ENCODE measurements at regions not wholly inside any gene's neighbourhood (a gene's known extent, or its start where the extent isn't known, plus 50 kb on each side); places are given as distances from the start of the nearest gene placed in this dataset.

DNA sequence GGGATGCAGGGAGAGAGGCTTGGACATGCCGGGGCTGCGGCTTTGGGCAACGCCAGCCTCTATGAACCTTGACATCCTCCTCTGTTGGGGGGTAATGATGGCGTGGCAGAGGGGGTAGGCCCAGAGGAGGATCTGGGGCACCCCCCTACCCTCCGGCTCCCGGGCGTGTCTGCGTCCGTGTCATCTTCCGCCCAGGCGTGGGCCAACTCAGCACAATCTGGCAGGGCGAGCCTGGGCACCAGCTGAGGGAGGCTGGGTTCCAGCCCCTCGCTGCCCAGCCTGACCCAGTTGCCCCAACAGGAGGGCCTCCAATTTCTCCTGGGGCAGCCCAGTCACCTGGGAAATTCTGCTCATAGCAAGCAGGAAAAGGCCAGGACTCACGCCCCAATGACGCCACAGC lies 62.9 kb upstream of the IL17B start:
- no peaks in the 10 kb centered on the region for H3K36me3 Mint-ChIP-seq (ENCODE audit: low read depth)
- H3K4me1 Mint-ChIP-seq (ENCODE audit: low read depth) = peaks cover 21% of the 10 kb centered on the region
- no peak overlapping the region for H3K4me3 Mint-ChIP-seq
- no peak overlapping the region for H3K27ac Mint-ChIP-seq
- H3K27me3 Mint-ChIP-seq (ENCODE audit: low read depth) = peaks cover 3% of the 10 kb centered on the region
- no peaks in the 10 kb centered on the region for H3K9me3 Mint-ChIP-seq

DNA sequence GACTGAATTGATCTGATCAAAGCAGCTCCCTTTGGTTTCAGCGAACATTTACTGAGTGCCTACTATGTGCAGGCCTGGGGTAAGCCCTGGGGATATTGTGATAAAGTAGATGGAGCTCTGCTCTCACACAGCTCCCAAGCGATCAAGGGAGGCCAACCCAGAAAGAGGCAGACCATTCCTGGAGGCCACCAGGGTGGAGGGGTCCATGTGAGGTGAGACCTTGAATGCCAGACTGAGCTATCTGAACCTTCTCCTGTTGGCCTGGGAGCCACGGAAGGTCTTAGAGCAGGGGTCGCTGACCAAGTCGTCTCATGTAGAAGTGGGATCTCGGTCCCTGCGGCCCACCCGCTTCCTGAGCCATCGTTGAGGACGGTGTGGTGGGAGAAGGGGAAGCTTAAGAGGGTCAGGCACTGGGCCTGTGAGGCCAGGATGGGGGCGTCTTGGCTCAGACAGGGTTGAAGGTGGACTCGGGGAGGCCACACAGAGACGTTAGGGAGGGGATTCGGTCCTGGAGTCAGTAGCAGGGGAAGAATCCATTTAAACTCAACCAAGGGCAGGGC lies 62.2 kb upstream of the IL17B start:
- Mint-ChIP-seq H3K9me3 (no peaks in the 10 kb centered on the region), H3K4me1 (ENCODE audit: low read depth) (peaks cover 21% of the 10 kb centered on the region), H3K27me3 (ENCODE audit: low read depth) (peaks cover 4% of the 10 kb centered on the region), H3K27ac (no peak overlapping the region), H3K36me3 (ENCODE audit: low read depth) (no peaks in the 10 kb centered on the region), H3K4me3 (no peak overlapping the region)

DNA sequence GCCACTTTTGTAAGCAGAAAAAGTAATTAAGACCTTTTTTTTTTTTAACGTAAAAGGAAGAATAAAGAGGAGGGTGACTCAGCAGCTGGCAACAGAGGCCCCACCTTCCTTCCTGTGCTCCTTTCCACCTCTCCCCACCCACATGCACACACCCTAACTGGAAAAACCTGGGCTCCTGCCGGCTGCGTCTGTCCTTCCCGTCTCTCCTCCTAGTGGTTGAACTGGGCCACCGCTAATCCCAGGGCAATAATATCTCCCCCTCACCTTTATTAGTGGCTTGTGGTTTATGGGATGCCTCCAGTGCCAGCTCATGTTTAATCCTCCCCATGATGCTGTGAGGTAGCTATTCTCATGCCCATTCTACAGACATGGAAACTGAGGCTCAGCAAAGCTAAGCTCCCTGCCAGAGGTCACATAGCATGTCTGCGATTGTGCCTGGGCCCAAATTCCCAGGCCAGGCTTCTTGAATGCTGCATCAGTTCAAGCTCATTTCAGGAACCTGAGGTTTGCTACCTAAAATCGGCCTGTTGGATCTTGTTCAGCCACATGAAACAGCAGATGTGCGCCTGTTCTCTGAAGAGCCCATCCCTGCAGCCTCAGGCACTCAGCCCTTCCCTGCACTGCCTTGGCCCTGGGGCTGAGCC lies 60.9 kb upstream of the IL17B start:
- H3K4me1 Mint-ChIP-seq (ENCODE audit: low read depth) = peaks cover 21% of the 10 kb centered on the region
- H3K4me3 Mint-ChIP-seq = peak overlapping the region; percentile 34
- H3K36me3 Mint-ChIP-seq (ENCODE audit: low read depth) = no peaks in the 10 kb centered on the region
- H3K27me3 Mint-ChIP-seq (ENCODE audit: low read depth) = peaks cover 7% of the 10 kb centered on the region
- H3K9me3 Mint-ChIP-seq = no peaks in the 10 kb centered on the region
- H3K27ac Mint-ChIP-seq = peak overlapping the region; percentile 46

DNA sequence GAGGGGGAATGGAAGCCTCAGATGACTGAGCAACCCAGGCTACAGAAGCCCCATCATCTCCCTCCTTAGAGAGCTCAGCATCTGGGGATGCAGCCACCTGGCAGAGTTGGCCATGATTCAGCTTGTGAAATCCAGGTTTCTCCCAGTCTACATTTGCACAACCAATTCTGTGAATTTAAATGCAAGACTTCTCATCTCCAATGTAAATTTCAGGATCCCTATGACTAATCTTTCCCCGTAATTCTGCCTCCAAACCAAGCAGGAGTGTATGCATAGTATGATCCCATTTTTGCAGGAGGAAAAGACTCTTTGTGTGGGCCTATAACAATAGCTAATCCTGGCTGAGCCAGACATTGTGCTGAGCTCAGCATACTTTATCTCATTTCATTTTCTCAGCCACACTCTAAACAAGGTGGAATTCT lies 59.6 kb upstream of the IL17B start:
- no peaks in the 10 kb centered on the region for H3K9me3 Mint-ChIP-seq
- H3K27me3 Mint-ChIP-seq (ENCODE audit: low read depth) = peaks cover 7% of the 10 kb centered on the region
- peaks cover 21% of the 10 kb centered on the region for H3K4me1 Mint-ChIP-seq (ENCODE audit: low read depth)
- H3K36me3 Mint-ChIP-seq (ENCODE audit: low read depth) = no peaks in the 10 kb centered on the region
- H3K4me3 Mint-ChIP-seq = no peak overlapping the region
- H3K27ac Mint-ChIP-seq = no peak overlapping the region

DNA sequence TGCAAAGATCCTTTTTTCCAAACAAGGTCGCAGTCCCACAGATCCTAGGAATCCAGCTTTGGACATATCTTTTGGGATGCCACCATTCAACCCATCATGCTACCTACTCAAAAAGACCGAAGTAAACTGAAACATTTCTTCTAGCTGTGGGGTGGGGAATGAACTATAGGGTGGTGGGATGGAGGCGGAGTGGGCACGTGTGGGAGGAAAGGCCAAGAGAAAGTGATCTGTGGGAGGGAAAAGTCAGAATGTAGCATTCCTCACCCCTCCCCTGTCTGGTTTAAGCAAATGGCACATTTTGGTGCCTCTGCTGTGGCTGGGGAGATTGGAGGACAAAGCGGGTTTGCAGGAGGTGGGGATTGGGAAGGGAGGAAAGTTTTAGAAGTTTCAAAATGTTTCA lies 59.2 kb upstream of the IL17B start:
- H3K4me3 Mint-ChIP-seq = no peak overlapping the region
- H3K36me3 Mint-ChIP-seq (ENCODE audit: low read depth) = no peaks in the 10 kb centered on the region
- peaks cover 21% of the 10 kb centered on the region for H3K4me1 Mint-ChIP-seq (ENCODE audit: low read depth)
- H3K27me3 Mint-ChIP-seq (ENCODE audit: low read depth) = peaks cover 7% of the 10 kb centered on the region
- no peak overlapping the region for H3K27ac Mint-ChIP-seq
- H3K9me3 Mint-ChIP-seq = no peaks in the 10 kb centered on the region

DNA sequence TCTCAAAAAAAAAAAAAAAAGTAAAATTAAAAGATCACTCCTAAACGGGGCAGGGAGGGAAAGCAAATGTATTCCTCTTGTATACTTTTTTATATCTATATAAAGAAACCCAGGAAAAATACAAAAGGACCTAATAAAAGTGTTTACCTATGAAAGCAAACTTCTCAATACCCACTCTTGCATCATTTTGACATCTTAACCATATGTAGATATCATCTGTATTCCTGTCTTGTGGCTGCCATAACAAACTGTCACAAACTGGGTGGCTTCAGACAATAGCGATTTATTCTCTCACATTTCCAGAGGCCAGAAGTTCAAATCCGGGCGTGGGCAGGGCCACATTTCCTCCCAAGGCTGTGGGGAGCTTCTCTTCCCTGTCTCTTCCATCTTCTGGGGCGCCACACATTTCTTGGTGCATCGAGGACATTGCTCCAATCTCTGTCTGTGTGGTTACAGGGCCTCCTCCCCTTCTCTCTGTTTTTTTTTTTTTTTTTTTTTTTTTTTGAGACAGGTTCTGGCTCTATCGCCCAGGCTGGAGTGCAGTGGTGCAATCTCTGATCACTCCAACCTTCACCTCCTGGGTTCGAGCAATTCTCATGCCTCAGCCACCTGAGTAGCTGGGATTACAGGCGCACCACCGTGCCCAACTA lies 58.4 kb upstream of the IL17B start:
- Mint-ChIP-seq H3K36me3 (ENCODE audit: low read depth) (no peaks in the 10 kb centered on the region), H3K9me3 (no peaks in the 10 kb centered on the region), H3K4me1 (ENCODE audit: low read depth) (peaks cover 21% of the 10 kb centered on the region), H3K27ac (no peak overlapping the region), H3K27me3 (ENCODE audit: low read depth) (peaks cover 7% of the 10 kb centered on the region), H3K4me3 (no peak overlapping the region)

DNA sequence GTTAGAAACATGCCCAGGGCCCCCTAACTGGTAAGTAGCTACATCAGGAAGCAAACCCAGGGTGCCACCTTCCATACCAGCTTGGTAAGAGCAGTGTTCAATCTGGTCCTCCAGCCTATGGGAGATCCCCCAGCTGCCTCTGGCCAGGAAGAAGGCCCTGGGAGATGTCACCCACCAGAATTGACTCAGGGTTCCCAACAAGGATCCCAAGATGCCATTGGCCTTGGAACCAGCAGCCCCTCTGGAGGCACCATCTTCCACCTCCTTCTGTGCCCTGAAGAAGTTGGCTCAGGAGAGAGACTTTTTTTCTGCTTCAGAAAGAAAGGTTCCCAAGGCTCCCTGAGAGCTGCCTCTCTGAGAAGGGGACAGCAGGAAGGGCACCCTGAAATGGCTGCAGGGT lies 56.6 kb upstream of the IL17B start:
- peaks cover 7% of the 10 kb centered on the region for H3K27me3 Mint-ChIP-seq (ENCODE audit: low read depth)
- peaks cover 23% of the 10 kb centered on the region for H3K4me1 Mint-ChIP-seq (ENCODE audit: low read depth)
- H3K27ac Mint-ChIP-seq = no peak overlapping the region
- no peak overlapping the region for H3K4me3 Mint-ChIP-seq
- H3K9me3 Mint-ChIP-seq = no peaks in the 10 kb centered on the region
- H3K36me3 Mint-ChIP-seq (ENCODE audit: low read depth) = no peaks in the 10 kb centered on the region

DNA sequence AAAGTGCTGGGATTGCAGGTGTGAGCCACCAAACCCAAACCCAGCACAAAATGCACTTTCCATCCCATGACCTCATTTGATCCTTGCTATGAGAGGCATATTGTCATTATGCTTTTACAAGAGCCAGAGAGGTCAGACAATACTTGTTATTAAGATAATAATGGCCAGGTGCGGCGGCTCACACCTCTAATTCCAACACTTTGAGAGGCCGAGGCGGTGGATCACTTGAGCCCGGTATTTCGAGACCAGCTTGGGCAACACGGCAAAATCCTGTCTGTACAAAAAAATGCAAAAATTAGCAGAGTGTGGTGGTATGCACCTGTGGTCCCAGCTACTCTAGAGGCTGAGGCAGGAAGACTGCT lies 55.9 kb upstream of the IL17B start:
- no peak overlapping the region for H3K4me3 Mint-ChIP-seq
- no peak overlapping the region for H3K27ac Mint-ChIP-seq
- no peaks in the 10 kb centered on the region for H3K36me3 Mint-ChIP-seq (ENCODE audit: low read depth)
- H3K9me3 Mint-ChIP-seq = no peaks in the 10 kb centered on the region
- H3K27me3 Mint-ChIP-seq (ENCODE audit: low read depth) = peaks cover 7% of the 10 kb centered on the region
- H3K4me1 Mint-ChIP-seq (ENCODE audit: low read depth) = peaks cover 21% of the 10 kb centered on the region

DNA sequence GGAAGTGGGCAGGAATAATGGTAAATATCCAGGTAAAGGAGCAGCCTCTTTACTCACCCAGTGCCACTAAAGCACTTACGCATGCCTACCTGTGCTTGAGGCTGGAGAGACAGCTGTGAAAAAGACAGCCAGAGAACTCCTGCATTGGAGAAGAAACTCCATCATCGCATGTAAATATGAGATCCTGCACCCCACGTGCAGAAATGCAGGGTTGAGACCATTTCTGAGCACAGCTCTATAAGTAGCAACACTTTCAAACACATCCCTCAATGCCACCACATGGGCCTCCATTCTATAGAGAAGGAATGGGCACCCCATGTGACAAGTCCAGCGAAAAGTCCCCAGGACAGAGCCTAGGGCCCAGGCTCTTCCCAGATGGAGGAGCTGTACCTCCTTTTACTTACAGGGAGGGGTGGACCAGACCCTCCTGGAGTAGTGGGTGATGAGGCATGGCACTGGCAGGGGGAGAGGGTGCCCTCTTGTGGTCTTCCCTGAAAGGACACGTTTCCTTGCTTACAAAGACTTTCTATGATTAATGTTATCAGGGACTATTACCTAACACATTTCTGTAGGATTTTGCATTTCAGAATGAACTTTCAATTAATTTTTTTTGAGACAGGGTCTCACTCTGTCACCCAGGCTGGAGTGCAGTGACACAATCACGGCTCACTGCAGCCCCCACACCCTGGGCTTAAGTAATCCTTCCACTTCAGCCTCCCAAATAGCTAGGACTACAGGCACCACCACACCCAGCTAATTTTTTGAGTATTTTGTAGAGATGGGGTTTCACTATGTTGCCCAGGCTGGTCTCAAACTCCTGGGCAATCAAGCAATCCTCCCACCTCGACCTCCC lies 55.3 kb upstream of the IL17B start:
- peaks cover 7% of the 10 kb centered on the region for H3K27me3 Mint-ChIP-seq (ENCODE audit: low read depth)
- H3K36me3 Mint-ChIP-seq (ENCODE audit: low read depth) = no peaks in the 10 kb centered on the region
- H3K27ac Mint-ChIP-seq = no peak overlapping the region
- H3K9me3 Mint-ChIP-seq = no peaks in the 10 kb centered on the region
- H3K4me3 Mint-ChIP-seq = no peak overlapping the region
- H3K4me1 Mint-ChIP-seq (ENCODE audit: low read depth) = peaks cover 17% of the 10 kb centered on the region

DNA sequence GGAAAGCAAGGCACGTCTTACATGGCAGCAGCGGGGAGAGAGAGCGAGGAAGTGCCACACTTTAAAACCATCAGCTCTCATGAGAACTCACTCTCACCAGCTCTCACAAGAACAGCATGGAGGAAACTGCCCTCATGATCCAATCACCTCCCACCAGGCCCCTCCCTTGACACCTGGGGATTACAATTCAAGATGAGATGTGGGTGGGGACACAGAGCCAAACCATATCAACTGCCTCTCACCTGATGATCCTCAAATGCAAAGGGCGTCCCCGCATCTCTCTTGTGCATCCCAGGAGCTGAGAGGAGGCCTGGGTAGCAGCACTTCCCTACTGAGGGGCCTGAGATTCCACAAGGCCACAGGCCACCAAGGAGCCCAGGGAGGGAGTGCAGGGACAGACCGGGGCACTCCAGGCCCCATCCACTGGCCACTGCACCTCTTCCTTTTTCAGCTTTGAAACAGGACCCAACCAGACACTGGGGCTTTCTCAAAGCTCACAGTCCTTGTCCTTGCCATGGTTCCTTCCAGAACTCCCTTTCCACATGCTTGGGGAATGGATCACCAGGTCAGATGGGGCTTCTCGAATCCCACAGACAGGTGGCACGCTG lies 54.5 kb upstream of the IL17B start:
- Mint-ChIP-seq H3K36me3 (ENCODE audit: low read depth) (no peaks in the 10 kb centered on the region), H3K4me3 (no peak overlapping the region), H3K27ac (no peak overlapping the region), H3K4me1 (ENCODE audit: low read depth) (peaks cover 14% of the 10 kb centered on the region), H3K27me3 (ENCODE audit: low read depth) (peaks cover 7% of the 10 kb centered on the region), H3K9me3 (no peaks in the 10 kb centered on the region)

DNA sequence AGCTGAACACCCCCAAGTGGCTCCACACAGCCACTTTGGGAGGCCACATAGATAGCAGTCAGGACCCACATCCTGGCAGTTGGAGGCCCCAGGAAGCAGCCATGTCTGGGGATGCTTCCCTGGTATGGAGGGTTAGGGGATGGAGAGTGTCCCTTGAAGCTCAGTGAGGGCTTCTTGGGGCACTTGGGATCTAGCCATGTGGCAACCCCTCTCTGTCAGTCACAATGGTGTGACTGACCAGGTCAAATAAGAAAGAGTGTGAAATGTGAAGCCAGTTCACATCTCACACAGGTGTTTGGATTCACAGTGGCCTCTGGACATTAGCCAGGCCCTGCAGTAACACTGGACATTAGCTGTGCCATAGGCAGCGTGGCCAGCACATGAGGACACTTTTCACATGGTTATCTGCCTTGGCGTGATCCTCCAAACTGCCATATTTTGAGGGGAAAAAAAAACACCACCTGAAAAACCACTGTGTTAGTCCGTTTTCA lies 53.9 kb upstream of the IL17B start:
- Mint-ChIP-seq H3K27me3 (ENCODE audit: low read depth) (peaks cover 4% of the 10 kb centered on the region), H3K27ac (no peak overlapping the region), H3K4me3 (no peak overlapping the region), H3K4me1 (ENCODE audit: low read depth) (peaks cover 7% of the 10 kb centered on the region), H3K9me3 (no peaks in the 10 kb centered on the region), H3K36me3 (ENCODE audit: low read depth) (no peaks in the 10 kb centered on the region)

DNA sequence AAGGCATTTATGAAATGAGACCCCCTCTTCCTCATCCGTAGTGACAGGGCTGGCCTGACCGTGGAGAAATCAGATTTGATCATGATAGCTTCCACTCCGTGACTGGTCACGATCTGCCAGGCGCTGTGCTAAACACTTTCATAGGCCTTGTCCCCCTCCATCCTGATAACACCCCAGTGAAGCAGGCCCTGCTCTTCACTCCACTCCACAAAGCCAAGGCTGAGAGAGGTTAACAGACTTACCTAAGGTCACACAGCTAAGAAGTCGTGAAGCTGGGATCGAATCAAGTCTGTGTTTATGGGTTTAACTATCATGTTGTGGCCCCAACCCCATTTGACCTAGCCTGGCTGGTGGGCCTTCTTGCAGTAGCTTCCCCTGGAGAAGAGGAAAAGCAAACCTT lies 53.3 kb upstream of the IL17B start:
- Mint-ChIP-seq H3K27me3 (ENCODE audit: low read depth) (peaks cover 4% of the 10 kb centered on the region), H3K4me1 (ENCODE audit: low read depth) (peaks cover 7% of the 10 kb centered on the region), H3K9me3 (no peaks in the 10 kb centered on the region), H3K36me3 (ENCODE audit: low read depth) (no peaks in the 10 kb centered on the region), H3K27ac (no peak overlapping the region), H3K4me3 (no peak overlapping the region)

DNA sequence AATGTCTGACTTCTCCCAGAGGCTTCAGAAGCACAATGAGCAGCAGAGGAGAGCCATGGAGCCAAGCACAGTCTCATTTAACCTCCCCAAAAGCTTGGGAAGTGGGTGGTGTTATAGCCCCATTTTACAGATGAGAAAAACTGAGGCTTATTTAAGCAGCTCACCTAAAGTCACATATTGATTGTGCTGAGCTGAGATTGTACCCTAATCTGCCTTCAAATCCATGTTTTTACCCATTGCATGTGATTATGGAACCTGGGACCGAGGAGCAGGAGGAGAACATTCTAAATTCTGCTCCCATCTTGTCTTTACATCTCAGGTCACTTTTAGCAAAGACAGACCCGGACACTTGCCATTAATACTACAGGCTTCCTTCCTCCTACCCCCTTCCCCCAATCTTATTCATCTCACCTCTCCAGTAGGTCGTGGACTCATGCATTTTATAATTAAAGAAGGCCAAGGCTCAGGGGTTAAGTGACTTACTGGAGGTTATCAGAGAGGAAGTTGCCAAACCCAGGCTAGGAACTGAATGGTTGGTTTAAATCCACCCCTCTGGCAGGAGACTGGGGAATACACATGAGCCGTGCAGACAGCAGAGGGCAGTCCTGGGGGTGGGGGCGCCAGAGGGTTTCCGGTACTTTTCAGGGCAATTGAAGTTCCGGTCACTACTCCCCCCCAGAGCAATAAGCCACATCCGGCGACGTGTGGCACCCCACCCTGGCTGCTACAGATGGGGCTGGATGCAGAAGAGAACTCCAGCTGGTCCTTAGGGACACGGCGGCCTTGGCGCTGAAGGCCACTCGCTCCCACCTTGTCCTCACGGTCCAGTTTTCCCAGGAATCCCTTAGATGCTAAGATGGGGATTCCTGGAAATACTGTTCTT lies 51.0 kb upstream of the IL17B start:
- H3K9me3 Mint-ChIP-seq = no peaks in the 10 kb centered on the region

More for the DNA sequence above, 51.0 kb upstream of the IL17B start:
- H3K27ac Mint-ChIP-seq = no peak overlapping the region
- H3K27me3 Mint-ChIP-seq (ENCODE audit: low read depth) = no peaks in the 10 kb centered on the region
- no peak overlapping the region for H3K4me3 Mint-ChIP-seq
- H3K36me3 Mint-ChIP-seq (ENCODE audit: low read depth) = no peaks in the 10 kb centered on the region
- peaks cover 7% of the 10 kb centered on the region for H3K4me1 Mint-ChIP-seq (ENCODE audit: low read depth)
